ENCODE measurements at regions not wholly inside any gene's neighbourhood (a gene's known extent, or its start where the extent isn't known, plus 50 kb on each side); places are given as distances from the start of the nearest gene placed in this dataset.

DNA sequence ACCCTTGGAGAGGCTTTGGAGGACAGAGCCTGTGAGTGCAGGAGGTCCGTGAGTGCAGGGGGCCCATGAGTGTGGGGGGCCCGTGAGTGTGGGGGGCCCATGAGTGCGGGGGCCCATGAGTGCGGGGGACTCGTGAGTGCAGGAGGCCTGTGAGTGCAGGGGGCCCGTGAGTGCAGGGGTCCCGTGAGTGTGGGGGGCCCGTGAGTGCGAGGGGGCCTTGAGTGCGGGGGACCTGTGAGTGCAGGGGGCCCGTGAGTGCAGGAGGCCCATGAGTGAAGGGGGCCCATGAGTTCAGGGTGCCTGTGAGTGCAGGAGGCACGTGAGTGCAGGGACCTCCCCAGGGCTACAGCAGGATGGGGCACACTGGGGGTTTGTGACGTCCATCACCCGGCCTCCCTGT, 108.3 kb upstream of the TTC34 start:
- Mint-ChIP-seq H3K36me3 (no peaks in the 10 kb centered on the region), H3K9me3 (no peaks in the 10 kb centered on the region), H3K4me1 (no peaks in the 10 kb centered on the region), H3K4me3 (no peak overlapping the region), H3K27me3 (ENCODE audit: low read depth in 3 of 3) (peaks cover 0 to 2% (median 1%) of the 10 kb centered on the region in 3 donors), H3K27ac (no peak overlapping the region)
- no peak for DNase-seq

DNA sequence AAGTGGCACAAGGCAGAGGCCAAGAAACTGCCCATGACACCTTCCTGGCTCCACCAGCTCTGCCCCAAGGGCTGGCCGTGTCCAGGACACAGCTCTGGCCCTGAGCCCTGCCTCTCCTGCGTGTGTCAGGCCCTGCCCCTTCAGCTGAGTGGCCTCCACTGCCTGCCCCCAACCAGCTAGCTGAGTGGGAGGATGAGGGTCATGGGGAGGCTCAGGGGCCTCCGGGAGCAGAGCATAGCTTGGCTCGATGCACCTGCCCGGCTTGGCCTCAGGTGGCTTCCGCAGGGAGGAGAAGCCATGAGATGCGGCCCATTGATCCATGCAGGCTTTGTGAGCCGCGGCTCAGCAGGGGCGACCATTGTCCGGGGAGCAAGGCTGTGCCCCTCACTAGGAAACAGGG, 108.7 kb upstream of the TTC34 start:
- no peak for DNase-seq
- no peak overlapping the region for H3K4me3 Mint-ChIP-seq
- H3K36me3 Mint-ChIP-seq: no peaks in the 10 kb centered on the region
- H3K27ac Mint-ChIP-seq: no peak overlapping the region
- H3K27me3 Mint-ChIP-seq (ENCODE audit: low read depth in 3 of 3): peaks cover 0 to 2% (median 1%) of the 10 kb centered on the region in 3 donors
- H3K9me3 Mint-ChIP-seq: no peaks in the 10 kb centered on the region
- no peaks in the 10 kb centered on the region for H3K4me1 Mint-ChIP-seq

DNA sequence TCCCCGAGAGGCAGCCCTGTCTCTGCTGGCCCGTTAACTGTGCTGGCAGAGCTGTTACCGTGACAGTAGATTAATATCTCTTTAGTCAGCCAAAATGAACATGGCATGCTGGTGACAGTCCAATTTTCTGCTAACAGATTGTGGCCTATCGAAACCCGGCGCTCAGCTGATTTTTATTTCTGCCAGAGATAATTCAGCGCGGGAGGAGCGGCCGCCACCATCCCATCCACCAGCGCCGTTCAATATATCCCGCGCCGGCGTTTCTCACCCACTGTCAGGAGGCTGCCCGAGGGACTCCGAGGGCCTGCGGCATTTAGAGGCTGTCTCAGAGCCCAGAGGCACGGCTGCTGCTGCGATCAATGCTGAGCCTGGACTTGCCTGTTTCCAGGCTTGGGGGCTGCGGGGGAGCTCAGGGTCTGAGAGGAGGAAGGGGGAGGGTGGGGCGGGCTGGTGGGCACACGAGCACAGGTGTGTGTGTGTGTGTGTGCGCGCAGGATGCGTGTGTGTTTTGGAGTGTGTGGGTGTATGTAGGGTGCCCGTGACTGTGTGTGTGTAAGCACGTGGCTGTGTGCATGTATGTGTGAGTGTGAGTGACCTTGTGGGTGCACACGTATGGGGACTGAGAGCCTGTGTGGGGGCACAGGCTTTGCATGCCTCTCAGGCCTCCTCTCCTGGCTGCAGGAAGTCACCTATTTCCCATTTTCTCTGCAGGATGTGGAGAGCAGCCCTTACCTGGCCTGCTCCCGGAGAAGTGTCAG, 109.7 kb upstream of the ACTRT2 start:
- H3K27ac Mint-ChIP-seq: no peak overlapping the region
- no peaks in the 10 kb centered on the region for H3K9me3 Mint-ChIP-seq
- H3K36me3 Mint-ChIP-seq: no peaks in the 10 kb centered on the region
- H3K4me3 Mint-ChIP-seq: no peak overlapping the region
- peaks cover 0 to 1% of the 10 kb centered on the region in 2 donors for H3K4me1 Mint-ChIP-seq
- peaks cover 0 to 2% (median 1%) of the 10 kb centered on the region in 3 donors for H3K27me3 Mint-ChIP-seq (ENCODE audit: low read depth in 3 of 3)
- no peak for DNase-seq

DNA sequence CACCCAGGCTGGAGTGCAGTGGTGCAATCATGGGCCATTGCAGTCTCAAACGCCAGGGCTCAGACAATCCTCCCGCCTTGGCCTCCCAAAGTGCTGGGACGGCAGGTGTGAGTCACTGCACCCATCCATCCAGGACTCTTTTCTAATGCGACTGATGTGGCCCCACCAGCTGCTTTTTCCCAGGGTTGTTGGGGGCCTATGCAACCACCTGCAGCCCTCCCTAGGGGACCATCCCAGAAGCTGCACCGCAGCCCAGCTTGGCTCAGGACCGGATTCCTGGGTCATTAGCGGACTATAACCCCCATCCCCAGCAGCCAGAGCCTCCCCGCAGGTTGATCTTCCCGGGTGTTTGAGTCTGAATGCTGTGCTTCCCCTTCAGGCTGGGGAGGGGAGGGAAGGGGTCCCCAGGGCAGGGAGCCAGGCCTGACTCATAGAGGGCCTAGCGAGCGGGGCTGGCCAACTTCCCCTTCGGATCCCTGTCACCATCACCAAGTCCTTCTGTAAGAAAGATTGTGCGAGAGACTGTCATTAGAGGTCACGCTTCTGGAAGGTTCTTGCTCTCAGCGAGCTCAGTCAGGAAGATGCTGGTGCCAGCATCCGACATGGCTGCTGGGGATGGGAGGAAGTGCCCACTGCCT, 108.7 kb upstream of the ACTRT2 start:
- H3K4me1 Mint-ChIP-seq: peaks cover 0 to 1% of the 10 kb centered on the region in 2 donors

DNA sequence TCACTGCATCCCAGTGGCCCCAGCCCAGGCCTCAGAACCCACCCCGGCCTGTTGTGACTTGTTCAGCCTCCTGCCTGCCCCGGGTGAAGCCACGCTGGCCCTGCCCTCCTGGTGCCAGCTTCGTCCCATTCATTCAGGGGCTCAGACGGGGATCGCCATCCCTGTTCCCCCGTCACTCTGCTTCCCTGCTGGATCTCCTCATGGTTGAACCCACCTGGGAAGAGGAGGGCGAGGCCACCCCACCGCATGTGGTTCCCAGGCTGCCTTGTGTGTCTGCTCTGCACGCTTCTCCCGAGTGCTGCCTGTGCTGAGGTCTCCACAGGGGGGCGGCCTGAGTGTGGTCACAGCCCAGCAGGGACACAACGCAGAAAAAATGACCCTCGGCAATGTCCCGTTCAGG, 108.2 kb upstream of the ACTRT2 start:
- no peak for DNase-seq
- Mint-ChIP-seq H3K27ac (no peak overlapping the region), H3K4me3 (no peak overlapping the region), H3K27me3 (ENCODE audit: low read depth in 3 of 3) (peaks cover 1 to 2% (median 2%) of the 10 kb centered on the region in 3 donors), H3K36me3 (no peaks in the 10 kb centered on the region), H3K4me1 (peaks cover 0 to 1% of the 10 kb centered on the region in 2 donors), H3K9me3 (no peaks in the 10 kb centered on the region)

More for the DNA sequence above, 108.7 kb upstream of the ACTRT2 start:
- DNase-seq: no peak
- Mint-ChIP-seq H3K27me3 (ENCODE audit: low read depth in 3 of 3) (peaks cover 0 to 2% (median 1%) of the 10 kb centered on the region in 3 donors), H3K9me3 (no peaks in the 10 kb centered on the region), H3K36me3 (no peaks in the 10 kb centered on the region), H3K4me3 (no peak overlapping the region), H3K27ac (no peak overlapping the region)

DNA sequence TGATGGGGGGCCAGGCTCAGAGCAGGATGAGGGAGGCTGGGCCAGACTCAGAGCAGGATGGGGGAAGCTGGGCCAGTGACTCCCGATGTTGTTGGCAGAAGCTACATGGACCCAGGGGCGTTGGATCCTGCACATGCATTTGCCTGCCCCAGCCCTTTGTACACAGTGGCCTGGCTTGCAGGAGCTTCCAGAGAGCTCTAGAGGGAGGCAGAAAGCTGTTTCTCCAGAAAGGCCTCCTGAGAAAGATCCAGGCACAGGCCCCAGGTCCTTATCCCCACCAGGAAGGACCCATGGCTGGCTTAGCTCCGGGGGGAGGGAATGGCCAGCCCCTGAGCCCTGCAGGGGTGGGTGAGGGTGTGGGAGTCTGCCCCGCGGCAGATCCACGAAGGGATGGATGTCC, 106.6 kb upstream of the ACTRT2 start:
- Mint-ChIP-seq H3K4me3 (no peak overlapping the region), H3K4me1 (peaks cover 0 to 1% of the 10 kb centered on the region in 2 donors), H3K27me3 (ENCODE audit: low read depth in 3 of 3) (peaks cover under 1 to 3% (median 2%) of the 10 kb centered on the region in 3 donors), H3K9me3 (no peaks in the 10 kb centered on the region), H3K27ac (no peak overlapping the region), H3K36me3 (no peaks in the 10 kb centered on the region)
- no peak for DNase-seq

DNA sequence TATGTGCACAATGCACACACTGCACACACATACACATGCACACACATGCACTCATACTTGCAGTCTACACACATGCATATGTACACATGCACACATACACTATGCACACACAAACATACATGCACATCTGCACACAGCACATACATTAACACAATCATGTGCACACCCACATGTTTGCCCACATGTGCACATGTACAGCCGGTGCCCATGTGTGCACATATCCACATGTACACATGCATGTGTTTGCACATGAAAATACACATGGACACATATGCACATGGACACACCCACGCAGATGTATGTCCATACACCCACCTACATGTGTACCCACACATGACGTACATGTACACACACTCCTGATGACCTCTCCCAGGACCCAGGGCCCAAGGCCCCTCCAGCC, 105.1 kb upstream of the ACTRT2 start:
- peaks cover 0 to 1% of the 10 kb centered on the region in 2 donors for H3K4me1 Mint-ChIP-seq
- H3K9me3 Mint-ChIP-seq: no peaks in the 10 kb centered on the region
- H3K27ac Mint-ChIP-seq: peak overlapping the region in 1 of 6 donors; percentile 49
- peaks cover 0 to 3% (median 2%) of the 10 kb centered on the region in 3 donors for H3K27me3 Mint-ChIP-seq (ENCODE audit: low read depth in 3 of 3)
- no peak overlapping the region for H3K4me3 Mint-ChIP-seq
- no peak for DNase-seq
- no peaks in the 10 kb centered on the region for H3K36me3 Mint-ChIP-seq

DNA sequence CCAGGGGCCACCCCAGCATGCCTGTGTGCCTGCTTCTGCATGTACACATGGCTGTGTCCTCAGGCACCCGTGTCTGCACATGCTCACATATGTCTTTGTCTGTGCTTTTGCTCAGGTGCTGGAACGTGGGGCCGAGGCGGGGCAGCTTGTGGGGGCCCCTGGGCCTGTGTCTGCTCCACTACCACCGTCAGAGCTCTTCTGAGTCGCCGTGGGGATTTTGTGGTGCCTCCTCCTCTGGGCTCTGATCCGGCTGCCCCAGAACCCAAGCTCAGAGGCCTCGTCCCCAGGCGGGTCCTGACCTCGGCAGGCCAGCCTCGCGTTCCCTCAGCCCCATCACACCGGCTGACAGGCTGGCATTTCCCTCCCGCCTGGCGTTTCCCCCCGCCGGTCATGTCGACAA, 104.6 kb upstream of the ACTRT2 start:
- peaks cover 0 to 1% of the 10 kb centered on the region in 2 donors for H3K4me1 Mint-ChIP-seq
- DNase-seq: no peak
- peaks cover 0 to 3% (median 2%) of the 10 kb centered on the region in 3 donors for H3K27me3 Mint-ChIP-seq (ENCODE audit: low read depth in 3 of 3)
- no peaks in the 10 kb centered on the region for H3K9me3 Mint-ChIP-seq
- H3K4me3 Mint-ChIP-seq: no peak overlapping the region
- no peak overlapping the region for H3K27ac Mint-ChIP-seq
- H3K36me3 Mint-ChIP-seq: no peaks in the 10 kb centered on the region

DNA sequence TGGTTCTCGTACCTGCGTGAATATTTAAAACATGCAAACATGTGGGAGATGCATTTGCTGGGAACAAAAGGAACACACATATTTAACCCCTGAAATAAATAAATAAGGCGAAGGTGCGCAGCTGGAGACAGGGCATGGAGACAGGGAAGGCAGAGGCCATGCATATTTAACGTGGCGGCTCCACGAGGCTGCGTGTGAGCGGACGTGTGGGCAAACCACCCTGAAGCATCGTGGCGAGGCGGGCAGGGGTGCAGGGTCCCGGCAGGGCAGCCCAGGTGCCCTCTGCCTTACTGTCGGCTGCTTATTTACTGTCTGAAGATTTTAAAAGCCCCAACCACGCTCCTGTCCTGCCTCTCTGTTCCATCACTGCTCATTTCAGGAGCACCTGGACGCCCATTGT, 104.0 kb upstream of the ACTRT2 start:
- Mint-ChIP-seq H3K27ac (no peak overlapping the region), H3K4me3 (no peak overlapping the region), H3K36me3 (no peaks in the 10 kb centered on the region), H3K4me1 (peaks cover 0 to 1% of the 10 kb centered on the region in 2 donors), H3K9me3 (no peaks in the 10 kb centered on the region), H3K27me3 (ENCODE audit: low read depth in 3 of 3) (peaks cover 0 to 3% (median 2%) of the 10 kb centered on the region in 3 donors)
- DNase-seq: no peak

DNA sequence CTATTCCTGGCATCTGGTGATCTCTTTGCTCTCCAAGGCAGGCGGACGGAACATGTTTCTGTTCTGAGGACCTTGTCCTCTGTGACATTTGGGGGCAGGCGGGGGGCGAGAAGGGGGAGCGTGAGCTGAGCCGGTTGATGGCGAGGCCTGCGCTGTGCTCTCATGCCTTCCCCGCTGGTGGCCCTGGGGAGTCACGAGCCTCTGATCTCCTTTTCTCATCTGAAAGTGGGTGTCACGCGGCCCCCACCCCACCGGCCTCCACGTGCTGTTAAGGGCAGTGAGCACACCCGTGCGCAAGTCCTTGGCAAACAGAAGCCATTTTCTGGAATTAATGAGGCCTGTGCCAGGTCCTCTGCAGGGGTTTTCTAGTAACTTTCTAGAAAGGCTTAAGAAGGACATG, 102.8 kb upstream of the ACTRT2 start:
- Mint-ChIP-seq H3K9me3 (no peaks in the 10 kb centered on the region), H3K27ac (no peak overlapping the region), H3K36me3 (no peaks in the 10 kb centered on the region), H3K4me1 (peaks cover 0 to 1% of the 10 kb centered on the region in 2 donors), H3K4me3 (no peak overlapping the region), H3K27me3 (ENCODE audit: low read depth in 3 of 3) (peaks cover 0 to 5% (median 2%) of the 10 kb centered on the region in 3 donors)
- DNase-seq: no peak

DNA sequence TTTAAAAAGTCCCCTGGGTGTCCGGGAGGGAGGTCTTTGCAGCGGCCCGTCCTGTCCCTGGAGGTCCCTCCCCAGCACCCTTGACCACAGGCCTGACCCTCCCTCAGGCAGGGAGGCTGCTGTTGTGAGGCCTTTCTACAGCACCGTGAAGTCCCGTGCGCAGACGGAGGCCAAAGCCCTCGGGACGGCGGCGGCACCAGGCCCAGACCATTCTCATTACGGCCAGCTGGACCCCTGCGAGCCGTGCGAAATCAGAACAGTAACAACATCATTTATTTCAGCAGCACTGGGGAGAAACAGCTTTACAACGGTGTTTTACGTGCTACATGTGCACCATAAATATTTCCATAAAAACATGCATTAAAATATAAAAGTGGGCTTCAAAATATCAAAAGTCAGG, 101.4 kb upstream of the ACTRT2 start:
- peaks cover 0 to 1% of the 10 kb centered on the region in 2 donors for H3K4me1 Mint-ChIP-seq
- H3K4me3 Mint-ChIP-seq: no peak overlapping the region
- H3K36me3 Mint-ChIP-seq: no peaks in the 10 kb centered on the region
- no peak overlapping the region for H3K27ac Mint-ChIP-seq
- DNase-seq: no peak
- H3K9me3 Mint-ChIP-seq: no peaks in the 10 kb centered on the region
- peaks cover 0 to 5% (median 2%) of the 10 kb centered on the region in 3 donors for H3K27me3 Mint-ChIP-seq (ENCODE audit: low read depth in 3 of 3)

DNA sequence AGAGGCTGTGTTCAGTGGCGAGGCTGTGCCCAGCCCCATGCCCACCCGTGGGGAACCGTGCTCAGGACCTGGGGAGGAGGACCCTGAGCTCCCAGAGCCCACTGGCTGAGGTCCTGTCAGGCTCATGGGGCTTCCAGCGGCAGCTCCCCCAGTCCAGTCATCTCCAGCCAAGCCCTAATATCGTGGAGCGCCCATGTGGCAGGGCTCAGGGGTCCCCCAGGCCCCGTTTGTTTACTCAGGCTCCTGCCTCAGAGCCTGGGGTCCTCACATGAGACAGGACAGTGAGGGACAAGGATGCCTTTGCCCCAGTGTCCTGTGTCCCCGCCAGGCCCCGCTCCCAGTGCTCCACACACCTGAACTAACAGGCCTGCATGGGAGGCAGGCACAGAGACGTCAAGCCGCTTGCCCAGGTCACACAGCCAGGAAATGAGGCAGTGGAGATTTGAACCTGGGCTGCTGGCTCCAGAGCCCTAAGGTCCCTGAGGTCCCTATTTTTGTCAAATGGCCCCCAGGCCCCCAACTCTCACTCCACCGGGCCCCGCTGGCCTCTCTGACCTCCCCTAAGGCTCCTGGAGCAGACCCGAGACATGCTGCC, 100.7 kb upstream of the ACTRT2 start:
- H3K27ac Mint-ChIP-seq: no peak overlapping the region
- no peak for DNase-seq
- H3K27me3 Mint-ChIP-seq (ENCODE audit: low read depth in 3 of 3): peaks cover 0 to 5% (median 2%) of the 10 kb centered on the region in 3 donors
- H3K4me1 Mint-ChIP-seq: peaks cover 0 to 1% of the 10 kb centered on the region in 2 donors
- H3K4me3 Mint-ChIP-seq: no peak overlapping the region
- no peaks in the 10 kb centered on the region for H3K36me3 Mint-ChIP-seq
- H3K9me3 Mint-ChIP-seq: no peaks in the 10 kb centered on the region

DNA sequence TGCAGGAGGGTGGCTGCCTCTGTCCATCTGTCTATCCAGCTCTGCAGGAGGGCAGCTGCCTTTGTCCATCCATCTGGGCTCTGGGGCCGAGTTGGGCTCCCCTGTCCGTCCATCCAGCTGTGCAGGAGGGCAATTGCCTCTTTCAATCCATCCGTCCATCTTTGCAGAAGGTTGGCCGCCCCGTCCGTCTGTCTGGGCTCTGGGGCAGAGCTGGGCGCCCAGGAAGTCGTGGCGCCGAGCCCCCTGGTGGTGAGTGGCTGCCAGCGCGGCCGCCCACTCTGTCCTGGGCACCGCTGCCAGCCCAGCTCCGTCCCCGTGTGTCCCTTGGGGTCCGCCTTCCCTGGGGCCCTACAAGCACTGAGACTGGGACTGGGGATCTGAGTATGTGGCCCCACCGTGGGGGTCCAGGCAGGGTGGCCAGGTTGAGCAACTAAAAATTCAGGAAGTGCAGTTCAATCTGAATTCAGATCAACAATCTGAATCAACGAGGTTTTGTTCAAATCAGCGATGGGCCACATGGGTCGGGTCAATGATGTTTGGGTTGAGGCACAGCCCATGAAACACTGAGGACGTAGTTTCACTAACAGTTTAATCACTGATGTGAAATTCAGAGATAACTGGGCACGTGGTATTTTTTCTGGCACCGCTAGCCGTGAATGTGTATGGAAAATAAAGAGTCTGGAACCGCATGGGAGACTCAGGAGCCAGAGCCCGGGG, 99.1 kb upstream of the ACTRT2 start:
- Mint-ChIP-seq H3K4me1 (no peaks in the 10 kb centered on the region), H3K9me3 (no peaks in the 10 kb centered on the region), H3K36me3 (no peaks in the 10 kb centered on the region), H3K4me3 (no peak overlapping the region), H3K27me3 (ENCODE audit: low read depth in 3 of 3) (peaks cover 0 to 5% (median 2%) of the 10 kb centered on the region in 3 donors), H3K27ac (no peak overlapping the region)
- peak; percentile 1 to 9 (median 2) for DNase-seq

DNA sequence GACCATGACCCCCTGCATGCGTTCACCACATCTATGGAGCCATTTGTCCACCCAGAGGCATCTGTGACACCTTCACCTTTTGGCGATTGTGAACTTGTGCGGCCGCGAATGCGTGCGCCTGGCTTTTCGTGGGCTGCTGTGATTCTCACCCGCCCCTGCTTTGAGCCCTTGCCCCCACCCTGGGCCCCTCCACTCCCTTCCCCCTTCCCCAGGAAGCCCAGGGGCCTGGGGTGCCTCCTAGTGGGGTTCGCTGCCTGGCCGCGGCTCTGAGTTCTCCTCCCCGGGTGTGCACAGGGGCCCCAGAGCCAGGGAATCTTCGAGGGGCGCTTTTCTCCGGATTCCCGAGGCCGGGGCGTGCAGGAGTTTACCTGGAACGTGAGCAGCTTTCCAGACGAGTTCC, 97.9 kb upstream of the ACTRT2 start:
- Mint-ChIP-seq H3K9me3 (no peaks in the 10 kb centered on the region), H3K4me1 (no peaks in the 10 kb centered on the region), H3K4me3 (no peak overlapping the region), H3K27ac (no peak overlapping the region), H3K36me3 (no peaks in the 10 kb centered on the region), H3K27me3 (ENCODE audit: low read depth in 3 of 3) (peaks cover 0 to 3% (median 2%) of the 10 kb centered on the region in 3 donors)
- no peak for DNase-seq

All from immature natural killer cell (primary cell).